ENCODE measurements at regions not wholly inside any gene's neighbourhood (a gene's known extent, or its start where the extent isn't known, plus 50 kb on each side); places are given as distances from the start of the nearest gene placed in this dataset.

GRCh38 chr21:45347712-45348499 lies 57.1 kb upstream of the COL18A1 start:
- TF ChIP-seq CTCF (IDR thresholded peaks at IDR 0.05) = no peak
- TF ChIP-seq POLR2A (IDR thresholded peaks at IDR 0.05) = no peak

Measured in Peyer's patch (tissue), 4 donors.